ENCODE measurements at regions not wholly inside any gene's neighbourhood (a gene's known extent, or its start where the extent isn't known, plus 50 kb on each side); places are given as distances from the start of the nearest gene placed in this dataset.

DNA sequence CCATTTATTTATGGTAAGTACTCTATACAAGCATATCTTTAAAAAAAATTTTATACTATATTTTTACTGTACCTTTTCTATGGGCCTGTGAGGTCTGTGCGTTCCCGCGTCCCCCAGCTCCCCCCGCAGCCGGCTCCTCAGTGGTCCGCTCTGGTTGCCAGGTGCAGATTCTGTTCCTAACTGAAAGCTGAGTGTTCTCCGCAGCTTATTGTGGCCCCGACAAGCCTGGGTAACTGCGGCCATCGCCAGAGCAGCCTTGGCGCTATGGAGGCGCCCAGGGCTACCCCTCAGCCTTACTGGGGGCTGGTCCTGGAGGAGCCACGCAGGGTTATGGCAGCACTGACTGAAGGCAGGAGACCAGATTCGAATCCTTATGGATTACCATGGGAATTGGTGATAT lies 896.8 kb downstream of the PCDH17 start:
- DNase-seq, result no peak

DNA sequence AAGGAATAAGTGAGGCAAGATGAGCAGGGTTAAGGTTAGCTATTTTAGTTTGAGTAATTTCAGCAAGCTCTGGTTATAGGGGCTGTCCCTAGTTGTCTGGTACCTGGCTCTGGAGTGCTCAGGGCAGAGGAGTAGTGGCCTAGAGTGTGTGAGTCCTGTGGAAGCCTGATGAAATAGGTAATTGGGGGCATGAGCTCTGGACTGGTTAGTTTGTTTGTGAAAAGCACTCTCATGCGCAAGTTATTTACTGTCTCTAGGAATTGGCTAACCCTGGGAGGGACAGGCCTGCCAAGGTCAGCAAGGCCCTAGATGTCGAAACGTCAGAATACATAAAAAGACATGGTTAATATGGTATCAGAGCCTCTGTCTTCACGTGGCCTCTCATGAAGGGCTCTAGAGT lies 900.1 kb downstream of the PCDH17 start:
- no peak for DNase-seq

DNA sequence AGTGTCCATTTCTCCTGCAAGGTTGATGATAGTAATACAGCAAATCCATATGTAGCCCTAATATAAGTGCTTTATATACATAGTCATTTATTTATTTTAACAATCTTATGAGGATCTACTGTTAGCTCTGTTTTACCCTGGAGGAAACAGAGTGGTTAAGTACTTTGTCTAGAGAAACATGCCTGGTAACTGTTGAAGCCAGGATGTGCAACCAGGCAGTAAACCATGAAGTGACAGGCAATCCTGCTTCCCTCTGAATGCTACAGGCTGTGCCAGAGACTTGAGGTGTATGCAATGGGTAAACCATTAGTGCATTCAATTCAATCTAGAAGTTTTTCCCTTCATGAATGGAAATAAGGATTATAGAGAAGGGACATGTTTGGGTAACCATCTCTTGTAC lies 911.0 kb downstream of the PCDH17 start:
- DNase-seq, result no peak

DNA sequence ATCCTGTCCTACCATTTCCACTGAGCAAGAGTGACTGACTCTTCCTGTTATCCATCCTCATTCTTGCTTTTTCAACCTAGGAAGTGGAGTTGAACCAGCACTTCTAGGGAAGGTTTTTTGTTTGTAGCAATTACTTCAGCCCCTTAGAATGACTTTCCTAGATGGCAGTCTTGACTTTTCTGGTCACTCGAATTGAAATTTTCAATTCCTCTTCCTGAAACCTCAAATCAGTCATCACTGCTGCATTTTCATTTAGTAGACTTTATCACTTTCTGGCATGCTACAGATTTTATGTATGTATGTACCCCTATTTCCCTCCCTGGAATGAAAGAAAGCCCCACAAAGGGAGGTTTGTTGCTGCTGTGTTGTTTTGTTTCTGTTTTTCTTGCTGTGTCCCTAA lies 915.9 kb downstream of the PCDH17 start:
- DNase-seq, result no peak

DNA sequence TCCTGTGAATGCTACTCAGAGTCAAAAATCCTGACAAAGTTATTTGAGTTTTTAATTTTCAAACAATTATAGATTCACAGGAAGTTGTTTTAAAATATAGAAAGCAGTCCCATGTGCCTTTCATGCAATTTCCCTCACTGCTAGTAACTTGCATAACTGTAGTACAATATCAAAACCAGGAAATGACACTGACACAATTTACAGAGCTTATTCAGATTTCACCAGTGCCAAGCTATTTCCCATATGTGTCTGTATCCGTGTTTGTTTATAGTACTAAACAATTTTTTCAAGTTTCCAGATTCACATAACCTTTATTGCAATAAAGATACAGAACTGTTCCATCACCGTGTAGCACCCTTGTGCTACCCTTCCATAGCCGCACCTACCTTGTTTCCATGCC lies 934.6 kb downstream of the PCDH17 start:
- no peak for DNase-seq

DNA sequence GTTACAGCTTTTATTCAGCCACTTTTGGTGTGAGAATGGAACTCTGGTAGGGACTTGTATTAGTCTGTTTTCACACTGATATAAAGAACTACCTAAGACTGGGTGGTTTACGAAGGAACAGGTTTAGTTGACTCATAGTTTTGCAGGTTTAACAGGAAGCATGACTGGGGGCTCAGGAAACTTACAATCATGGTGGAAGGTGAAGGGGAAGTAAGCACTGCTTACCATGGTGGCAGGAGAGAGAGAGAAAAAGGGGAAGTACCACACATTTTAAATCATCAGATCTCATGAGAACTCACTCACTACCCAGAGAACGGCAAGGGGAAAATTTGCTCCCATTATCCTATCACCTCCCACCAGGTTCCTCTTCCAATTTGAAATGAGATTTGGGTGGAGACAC lies 942.2 kb downstream of the PCDH17 start:
- no peak for DNase-seq

DNA sequence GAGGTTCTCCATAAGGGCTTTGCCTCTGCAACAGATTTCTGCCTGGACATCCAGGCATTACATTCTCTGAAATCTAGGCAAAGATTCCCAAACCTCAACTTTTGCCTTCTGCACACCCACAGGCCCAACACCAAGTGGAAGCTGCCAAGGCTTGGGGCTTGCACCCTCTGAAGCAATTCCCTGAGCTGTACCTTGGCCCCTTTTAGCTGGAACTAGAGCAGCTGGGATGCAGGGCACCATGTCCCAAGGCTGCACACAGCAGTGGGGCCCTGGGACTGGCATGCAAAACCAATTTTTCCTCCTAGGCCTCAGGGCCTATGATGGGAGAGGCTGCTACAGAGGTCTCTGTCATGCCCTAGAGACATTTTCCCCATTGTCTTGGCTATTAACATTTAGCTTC lies 943.2 kb downstream of the PCDH17 start:
- DNase-seq, result no peak

DNA sequence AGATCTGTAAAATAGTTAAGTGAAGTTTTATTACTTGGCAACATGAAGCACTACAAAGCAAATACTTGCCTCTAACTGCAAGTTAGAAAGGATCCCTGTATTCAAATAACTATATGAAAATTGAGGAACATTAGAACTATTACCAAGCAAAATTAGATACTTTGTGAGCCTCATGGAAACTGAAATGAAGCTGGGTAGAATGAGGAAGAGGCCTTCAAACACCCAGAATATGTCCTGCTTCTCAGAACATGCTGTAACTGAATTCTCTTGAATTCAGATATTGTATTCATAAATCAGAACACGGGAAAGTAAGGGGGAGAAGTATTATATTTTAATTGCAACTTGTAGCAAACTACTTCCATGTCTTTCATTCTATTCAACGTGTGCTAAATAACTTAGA lies 947.9 kb downstream of the PCDH17 start:
- DNase-seq, result no peak

DNA sequence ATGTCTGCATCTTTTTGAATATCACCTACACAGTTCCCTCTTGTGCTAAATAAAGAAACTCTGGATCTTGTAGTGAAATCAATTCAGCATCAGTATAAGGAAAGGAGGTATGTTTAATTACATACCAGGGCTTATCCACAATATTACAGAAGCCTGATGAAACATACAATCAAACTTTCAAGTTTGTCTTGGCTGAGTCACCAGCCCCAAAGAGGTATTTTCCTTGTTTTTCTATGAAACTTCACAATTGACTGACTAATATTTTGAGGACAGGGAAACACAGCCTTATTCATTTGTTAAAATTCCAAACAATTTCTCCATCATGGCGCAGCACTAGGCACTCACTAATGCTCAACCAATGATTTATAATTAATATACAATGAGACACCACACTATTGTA lies 952.4 kb downstream of the PCDH17 start:
- DNase-seq, result no peak

DNA sequence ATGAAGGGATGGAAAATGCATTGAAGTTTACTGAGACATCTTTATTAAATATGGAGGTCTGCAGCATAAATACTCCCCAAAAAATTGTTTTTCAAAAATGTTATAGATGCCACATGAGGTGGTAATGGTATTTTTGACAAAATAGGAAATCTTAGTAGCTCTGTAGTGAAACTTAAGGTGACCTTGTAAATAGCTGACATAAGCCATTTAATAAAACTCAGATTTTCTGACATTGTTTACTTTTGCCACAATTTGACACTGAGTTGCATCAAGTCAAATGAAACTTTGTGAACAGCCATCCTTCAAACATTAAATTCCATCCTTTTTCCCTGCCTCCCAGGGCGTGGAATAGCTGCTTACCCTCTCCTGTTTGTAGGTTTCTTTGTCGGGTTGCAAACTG lies 953.1 kb downstream of the PCDH17 start:
- DNase-seq, result no peak

DNA sequence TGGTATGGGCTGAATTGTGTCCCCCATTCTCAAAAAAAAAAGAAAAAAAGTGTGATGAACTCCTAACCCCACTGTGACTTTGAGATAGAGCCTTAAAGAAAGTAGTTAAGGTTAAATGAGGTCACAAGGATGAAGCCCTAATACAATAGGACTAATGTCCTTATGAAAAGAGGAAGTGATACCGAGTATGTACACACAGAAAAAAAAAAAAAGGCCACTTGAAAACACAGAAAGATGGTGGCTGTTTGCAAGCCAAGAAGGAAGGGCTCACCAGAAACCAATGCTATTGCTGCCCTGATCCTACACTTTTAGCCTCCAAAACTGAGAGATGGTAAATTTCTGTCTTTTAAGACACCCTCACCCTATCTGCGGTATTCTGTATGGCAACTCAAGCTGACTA lies 955.6 kb downstream of the PCDH17 start:
- DNase-seq, result no peak

DNA sequence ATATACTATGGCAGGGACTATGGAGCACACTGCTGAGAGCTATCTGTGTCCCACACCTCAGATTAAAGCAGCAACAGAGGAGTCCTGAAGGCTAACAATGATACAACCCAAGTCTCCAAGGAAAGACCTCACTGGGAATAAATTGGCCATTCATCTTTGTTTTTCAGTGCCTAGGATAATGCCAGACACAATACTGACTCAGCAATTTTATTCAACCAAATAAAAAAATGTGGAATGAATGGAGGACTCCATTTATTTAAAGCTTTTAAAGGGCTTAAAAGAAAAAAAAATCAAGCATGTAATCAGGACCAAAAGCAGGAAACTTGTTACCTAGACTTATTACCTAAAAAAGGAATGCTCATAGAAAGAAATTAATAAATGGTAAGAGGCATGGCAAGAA lies 960.5 kb downstream of the PCDH17 start:
- no peak for DNase-seq

DNA sequence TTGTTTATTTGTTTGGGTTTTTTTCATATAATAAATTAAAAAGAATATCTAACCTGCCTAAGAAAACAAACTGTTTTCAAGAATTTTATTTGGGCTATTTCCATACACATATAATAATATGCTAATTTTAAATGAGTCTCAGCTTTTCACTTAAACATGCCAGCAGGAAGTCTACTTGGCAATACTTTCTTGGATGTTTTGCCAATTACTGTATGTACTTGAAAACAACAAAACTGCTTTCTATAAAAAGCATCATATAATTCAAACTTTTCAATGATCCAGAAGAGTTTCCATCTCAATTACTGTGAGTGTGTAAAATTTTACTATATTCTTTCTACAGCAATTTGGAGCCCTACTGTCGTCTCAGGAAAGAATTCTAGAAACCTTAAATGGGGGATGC lies 961.2 kb downstream of the PCDH17 start:
- DNase-seq, result no peak

DNA sequence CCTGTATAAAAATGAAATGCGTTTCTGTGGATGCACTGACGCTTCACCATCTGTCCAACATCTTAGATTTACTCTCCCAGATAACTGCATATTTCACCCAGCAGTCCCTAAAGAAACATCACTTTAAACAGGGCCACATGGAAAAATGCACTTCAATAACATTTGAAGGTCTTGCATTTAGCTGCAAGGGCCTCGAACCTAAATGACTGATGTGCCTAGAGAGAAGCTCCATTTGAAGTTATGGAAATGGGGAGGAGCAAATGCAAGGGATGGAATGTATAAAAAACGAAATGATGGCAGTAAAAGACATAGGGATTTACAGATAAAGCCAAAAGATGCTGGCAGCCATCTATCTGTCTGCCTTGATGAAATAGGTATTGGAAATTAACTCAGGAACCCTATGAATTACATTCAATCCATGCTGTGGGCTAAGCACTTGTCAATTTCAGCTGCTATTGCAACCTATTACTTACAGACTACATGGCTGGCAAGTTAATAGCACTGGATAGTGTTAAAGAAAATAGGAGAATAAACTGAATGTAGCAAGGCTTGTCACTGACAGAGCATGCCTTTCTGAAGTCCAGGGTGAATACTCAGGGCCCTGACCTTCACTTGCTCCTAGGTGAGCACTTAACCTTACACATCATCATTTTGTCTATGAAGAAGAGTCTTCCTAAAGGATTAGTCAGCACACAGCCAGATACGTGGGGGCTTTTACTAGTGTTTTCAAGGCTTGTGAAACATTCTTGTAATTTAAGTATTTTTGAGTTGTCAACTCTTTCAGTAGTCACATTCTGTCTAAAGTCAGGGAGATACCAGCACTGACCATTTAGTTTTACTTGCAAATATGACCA lies 963.4 kb downstream of the PCDH17 start:
- no peak for DNase-seq

DNA sequence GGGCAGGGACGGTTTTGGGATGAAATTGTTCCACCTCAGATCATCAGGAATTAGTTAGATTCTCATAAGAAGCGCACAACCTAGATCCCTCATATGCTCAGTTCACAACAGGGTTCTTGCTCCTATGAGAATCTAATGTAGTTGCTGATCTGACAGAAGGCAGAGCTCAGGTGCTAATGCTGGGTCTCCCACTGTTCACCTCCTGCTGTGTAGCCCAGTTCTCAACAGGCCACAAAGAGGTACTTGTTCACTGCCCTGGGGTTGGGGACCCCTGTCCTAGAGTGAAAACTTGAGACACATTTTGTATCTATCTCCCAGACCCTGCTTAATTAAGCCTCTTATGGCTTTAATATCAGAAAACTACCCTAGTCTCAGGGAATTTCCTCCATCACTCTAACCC lies 966.0 kb downstream of the PCDH17 start:
- DNase-seq, result no peak

DNA sequence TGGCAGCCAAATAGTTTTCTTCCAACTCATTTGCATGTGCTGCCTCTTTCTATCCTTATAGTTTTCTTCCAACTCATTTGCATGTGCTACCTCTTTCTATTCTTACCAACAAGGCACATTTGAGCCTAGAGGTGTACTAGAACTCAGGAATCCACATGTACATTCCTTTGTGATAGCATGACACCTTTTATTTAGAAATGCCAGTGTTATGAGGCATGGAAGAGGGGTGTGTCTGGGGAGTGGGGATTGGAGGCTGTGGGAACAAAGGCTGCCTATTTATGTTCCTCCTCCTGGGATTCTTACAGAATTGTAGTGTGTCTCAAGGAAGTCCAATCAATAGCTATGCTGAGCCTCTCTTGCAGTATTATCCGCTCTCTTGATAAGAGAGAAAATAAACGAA lies 966.7 kb downstream of the PCDH17 start:
- no peak for DNase-seq

DNA sequence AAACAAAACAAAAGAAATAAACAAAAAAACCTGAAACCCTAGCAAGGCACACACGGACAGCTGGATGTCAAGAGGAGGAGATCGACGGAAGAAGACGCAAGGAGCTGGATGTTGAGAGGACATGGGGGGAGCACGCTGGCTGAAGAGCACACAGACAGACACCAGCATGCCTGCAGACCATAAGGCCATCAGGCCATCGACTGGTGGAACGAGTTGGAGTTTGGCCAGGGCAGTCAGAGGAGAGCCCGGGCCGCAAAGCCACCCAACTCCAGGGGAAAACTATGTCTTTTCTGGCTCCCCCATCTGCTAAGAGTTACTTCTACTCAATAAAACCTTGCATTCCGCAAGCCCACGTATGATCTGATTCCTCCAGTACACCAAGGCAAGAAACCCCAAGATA lies 979.6 kb downstream of the PCDH17 start:
- no peak for DNase-seq

DNA sequence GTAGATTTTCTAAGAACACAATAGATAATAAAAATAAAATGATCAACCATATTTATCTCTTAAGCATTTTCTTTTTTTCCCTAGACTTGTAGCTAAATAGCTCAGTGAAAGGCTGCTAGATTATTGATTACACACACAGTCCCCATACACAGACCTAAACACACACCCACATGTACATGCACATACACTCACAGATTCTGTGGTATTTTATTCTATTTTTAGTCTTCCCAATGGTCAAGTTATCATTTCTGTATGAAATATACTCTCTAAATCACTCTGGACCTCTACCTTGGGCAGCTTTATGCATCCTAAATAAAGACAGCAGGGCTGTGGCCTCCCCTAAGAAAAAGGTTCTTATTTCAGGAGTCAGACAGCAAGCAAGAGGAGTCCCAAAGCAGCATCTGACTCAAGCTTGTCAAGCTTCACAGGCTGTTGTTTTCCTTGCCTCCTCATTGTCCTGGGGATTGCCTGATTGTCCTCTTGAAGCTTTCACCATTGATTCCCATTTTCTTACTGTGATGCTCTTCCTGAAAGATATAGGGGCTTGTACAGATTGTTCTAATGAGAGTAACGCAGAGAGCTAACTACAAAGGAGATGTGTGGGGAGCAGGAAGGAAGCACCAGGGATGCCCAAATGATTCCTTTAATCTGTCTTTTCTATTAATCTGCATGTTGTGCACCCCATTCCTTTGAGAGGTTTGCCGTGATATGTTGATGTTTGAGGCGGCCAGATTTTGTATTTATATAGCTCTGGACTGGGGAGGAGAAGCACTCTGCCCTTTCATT lies 986.5 kb downstream of the PCDH17 start:
- DNase-seq, result no peak

DNA sequence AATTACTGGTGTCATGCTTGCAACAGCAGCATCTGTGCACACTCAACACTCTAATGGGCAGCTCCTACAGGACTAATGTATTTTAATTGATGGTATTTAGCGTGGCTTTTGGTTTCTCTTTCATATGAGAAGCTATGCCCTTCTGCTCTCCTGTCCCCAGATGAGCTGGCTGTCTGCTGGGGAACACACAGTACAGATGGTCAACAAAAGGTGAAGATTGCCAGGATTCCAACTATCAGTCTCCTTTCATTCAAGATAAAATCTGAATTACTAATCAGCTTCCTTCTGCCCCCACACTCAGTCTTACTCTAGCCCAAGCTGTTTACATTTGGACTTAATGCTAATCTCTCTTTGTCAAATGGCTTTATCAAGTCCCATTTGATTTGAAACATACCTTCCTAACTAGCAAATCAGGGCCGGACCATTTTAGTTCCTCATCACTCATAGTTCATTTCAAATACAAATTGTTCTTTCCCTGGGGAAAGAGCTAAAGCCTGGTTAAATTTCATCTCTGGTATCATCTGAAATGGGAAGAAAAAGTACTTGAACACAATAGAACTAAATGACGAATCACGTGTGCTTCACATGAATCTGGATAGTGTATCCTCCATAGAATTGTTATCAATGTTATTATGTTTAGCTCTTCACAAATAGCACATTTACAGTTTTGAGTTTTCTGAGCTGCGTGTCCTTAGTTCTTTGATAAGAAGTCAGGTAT lies 988.0 kb downstream of the PCDH17 start:
- peak in 1 of 2 experiments; percentile 27 for DNase-seq

DNA sequence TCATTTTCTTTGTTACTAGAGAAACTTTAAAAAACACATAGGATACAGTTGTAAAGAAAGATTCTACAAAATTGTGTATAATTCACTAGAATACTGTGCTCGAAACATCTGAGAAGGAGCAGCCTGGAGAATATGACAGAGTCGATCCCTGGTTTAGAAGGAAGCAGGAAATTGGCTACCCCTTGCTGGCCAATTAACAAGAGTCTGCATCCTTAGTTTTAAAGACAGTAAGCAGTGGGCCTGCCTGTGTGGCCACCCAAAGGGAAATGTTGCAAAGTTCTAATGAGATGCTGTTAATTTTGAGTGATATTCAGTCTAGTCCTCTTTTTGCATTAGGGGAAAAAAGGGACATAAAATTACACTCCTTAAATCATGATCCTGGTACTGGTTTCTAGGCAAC lies 988.6 kb downstream of the PCDH17 start:
- DNase-seq, result no peak

DNA sequence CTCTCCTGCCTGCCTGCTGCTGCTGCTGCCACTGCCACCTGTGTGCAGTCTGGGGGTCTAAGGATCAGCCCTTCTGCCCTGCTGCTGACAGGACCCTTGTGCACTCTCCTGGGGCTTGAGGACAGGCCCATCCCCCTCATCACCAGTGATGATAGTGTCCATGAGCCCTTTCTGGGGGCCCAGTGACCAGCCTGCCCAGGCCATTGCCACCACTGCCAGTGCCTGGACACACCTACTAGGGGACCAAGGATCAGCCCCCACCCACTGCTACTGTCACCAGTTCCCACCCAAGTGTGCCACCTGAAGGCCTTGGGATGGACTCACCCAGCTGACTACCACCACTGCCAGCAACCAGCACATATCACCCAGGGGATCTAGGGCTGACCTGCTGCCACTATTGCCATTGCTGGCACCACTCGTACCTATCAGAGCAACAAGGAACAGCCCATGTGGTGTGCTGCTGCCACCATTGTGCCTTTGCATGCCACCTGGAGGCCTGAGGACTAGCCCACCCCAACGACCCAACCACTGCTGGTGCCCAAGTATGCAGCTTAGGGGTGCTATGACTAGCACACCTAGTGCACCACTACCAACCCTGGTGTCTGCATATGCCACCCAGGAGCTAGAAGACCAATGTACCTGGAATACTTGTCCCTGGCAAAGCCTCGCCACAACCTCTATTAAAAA lies 994.3 kb downstream of the PCDH17 start:
- DNase-seq, result no peak

DNA sequence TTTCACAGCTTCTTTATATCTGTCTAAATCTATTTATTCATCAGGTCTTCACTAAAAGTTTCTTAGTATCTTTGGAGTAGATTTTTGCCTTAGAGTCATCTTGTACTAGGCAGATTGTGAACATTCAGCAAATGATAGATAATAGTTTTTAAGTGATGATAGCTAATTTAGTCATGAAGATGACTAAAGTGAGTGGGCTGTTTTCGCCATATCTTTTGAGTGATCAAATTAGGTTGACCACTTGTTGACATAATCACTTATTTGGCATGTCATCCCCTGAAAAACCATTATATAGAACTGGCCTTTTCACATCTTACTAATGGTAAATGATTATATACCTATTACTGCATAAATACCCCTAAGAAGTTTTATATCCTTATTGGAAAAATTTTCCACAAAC lies 999.2 kb downstream of the PCDH17 start:
- no peak for DNase-seq

DNA sequence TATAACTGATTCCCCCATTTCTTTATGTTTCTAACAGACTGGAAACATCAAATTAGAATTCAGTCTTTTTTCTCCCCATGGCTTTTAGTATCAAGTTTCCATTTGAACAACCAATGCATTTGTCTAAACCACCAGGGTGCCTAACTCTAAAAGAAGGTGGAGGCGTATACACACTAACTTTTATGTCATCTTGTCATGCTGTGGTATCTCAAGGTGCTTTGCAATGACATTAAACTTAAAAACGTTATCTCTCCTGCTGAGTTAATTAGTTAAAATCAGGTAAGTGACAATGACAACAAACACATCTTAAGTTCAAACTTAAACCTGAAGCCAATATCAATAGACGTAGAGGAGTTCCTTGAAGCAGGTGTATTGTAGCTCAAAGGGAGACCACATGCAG lies 1001.7 kb downstream of the PCDH17 start:
- DNase-seq, result no peak
